ENCODE measurements at regions not wholly inside any gene's neighbourhood (a gene's known extent, or its start where the extent isn't known, plus 50 kb on each side); places are given as distances from the start of the nearest gene placed in this dataset.
"Not testable (repeated sequence)": the region's sequence is repeated elsewhere in the genome, so short reads cannot be mapped to it uniquely, and the experiment has no call there.

GRCh38 chr11:25790396-25790795 is 541.5 kb upstream of the ANO3 start:
- no peak for DNase-seq
- no peaks in the 10 kb centered on the region for H3K27me3 ChIP-seq (replicated peaks in 2 of 5; ENCODE audit: control insufficient read depth in 4 of 5, insufficient read depth in 5 of 5, low read length in 4 of 5)
- CTCF ChIA-PET, result no interaction called here

GRCh38 chr11:25793637-25794036 is 538.3 kb upstream of the ANO3 start:
- WGBS (ENCODE audit: insufficient coverage), result 88% methylated on average over 7 of the region's 7 CpGs
- no peaks in the 10 kb centered on the region for H3K9me3 ChIP-seq (ENCODE audit: control extremely low read depth in 1 of 5, control insufficient read depth in 4 of 5, insufficient read depth in 2 of 5, low read depth in 1 of 5, low read length in 4 of 5)
- no peaks in the 10 kb centered on the region for H3K27me3 ChIP-seq (replicated peaks in 2 of 5; ENCODE audit: control insufficient read depth in 4 of 5, insufficient read depth in 5 of 5, low read length in 4 of 5)
- no peaks in the 10 kb centered on the region for H3K4me1 ChIP-seq (ENCODE audit: control extremely low read depth in 1 of 4, control insufficient read depth in 4 of 4, insufficient read depth in 4 of 4, low read length in 3 of 4)
- ChIA-PET CTCF (no interaction called here), POLR2A (no interaction called here)
- no peak for DNase-seq
- no peak overlapping the region for H3K4me3 ChIP-seq (ENCODE audit: control insufficient read depth in 1 of 7, extremely low read depth in 1 of 7, insufficient read depth in 4 of 7, low read depth in 2 of 7, low read length in 6 of 7)
- H3K27ac ChIP-seq (ENCODE audit: insufficient read depth in 1 of 2, low read depth in 1 of 2, low read length in 2 of 2, poor library complexity in 1 of 2, severe bottlenecking in 2 of 2), result no peak overlapping the region
- H3K36me3 ChIP-seq (ENCODE audit: control insufficient read depth in 4 of 4, insufficient read depth in 4 of 4, low read length in 3 of 4), result no peaks in the 10 kb centered on the region

More at GRCh38 chr11:25790396-25790795, 541.5 kb upstream of the ANO3 start:
- Histone ChIP-seq H3K4me1 (ENCODE audit: control extremely low read depth in 1 of 4, control insufficient read depth in 4 of 4, insufficient read depth in 4 of 4, low read length in 3 of 4) (no peaks in the 10 kb centered on the region), H3K27ac (ENCODE audit: insufficient read depth in 1 of 2, low read depth in 1 of 2, low read length in 2 of 2, poor library complexity in 1 of 2, severe bottlenecking in 2 of 2) (no peak overlapping the region), H3K36me3 (ENCODE audit: control insufficient read depth in 4 of 4, insufficient read depth in 4 of 4, low read length in 3 of 4) (no peaks in the 10 kb centered on the region), H3K9me3 (ENCODE audit: control extremely low read depth in 1 of 5, control insufficient read depth in 4 of 5, insufficient read depth in 2 of 5, low read depth in 1 of 5, low read length in 4 of 5) (no peaks in the 10 kb centered on the region), H3K4me3 (ENCODE audit: control insufficient read depth in 1 of 7, extremely low read depth in 1 of 7, insufficient read depth in 4 of 7, low read depth in 2 of 7, low read length in 6 of 7) (no peak overlapping the region)
- POLR2A ChIA-PET, result no interaction called here
- WGBS (ENCODE audit: insufficient coverage), result 86% methylated on average over 1 of the region's 1 CpG

GRCh38 chr11:25794804-25795203 is 537.1 kb upstream of the ANO3 start:
- CTCF ChIA-PET, result no interaction called here
- WGBS (ENCODE audit: insufficient coverage), result no CpG with 5 or more reads among the region's 1 CpG

GRCh38 chr11:25816411-25816810 is 515.5 kb upstream of the ANO3 start:
- no peak for DNase-seq
- 100% methylated on average over 2 of the region's 3 CpGs for WGBS (ENCODE audit: insufficient coverage)
- H3K27ac ChIP-seq (ENCODE audit: insufficient read depth in 1 of 2, low read depth in 1 of 2, low read length in 2 of 2, poor library complexity in 1 of 2, severe bottlenecking in 2 of 2), result no peak overlapping the region
- ChIA-PET CTCF (no interaction called here), POLR2A (no interaction called here)
- no peaks in the 10 kb centered on the region for H3K9me3 ChIP-seq (ENCODE audit: control extremely low read depth in 1 of 5, control insufficient read depth in 4 of 5, insufficient read depth in 2 of 5, low read depth in 1 of 5, low read length in 4 of 5)
- H3K36me3 ChIP-seq (ENCODE audit: control insufficient read depth in 4 of 4, insufficient read depth in 4 of 4, low read length in 3 of 4), result no peaks in the 10 kb centered on the region
- no peaks in the 10 kb centered on the region for H3K27me3 ChIP-seq (replicated peaks in 2 of 5; ENCODE audit: control insufficient read depth in 4 of 5, insufficient read depth in 5 of 5, low read length in 4 of 5)
- H3K4me1 ChIP-seq (ENCODE audit: control extremely low read depth in 1 of 4, control insufficient read depth in 4 of 4, insufficient read depth in 4 of 4, low read length in 3 of 4), result no peaks in the 10 kb centered on the region
- H3K4me3 ChIP-seq (ENCODE audit: control insufficient read depth in 1 of 7, extremely low read depth in 1 of 7, insufficient read depth in 4 of 7, low read depth in 2 of 7, low read length in 6 of 7), result no peak overlapping the region

More at GRCh38 chr11:25794804-25795203, 537.1 kb upstream of the ANO3 start:
- Histone ChIP-seq H3K27me3 (replicated peaks in 2 of 5; ENCODE audit: control insufficient read depth in 4 of 5, insufficient read depth in 5 of 5, low read length in 4 of 5) (no peaks in the 10 kb centered on the region), H3K4me1 (ENCODE audit: control extremely low read depth in 1 of 4, control insufficient read depth in 4 of 4, insufficient read depth in 4 of 4, low read length in 3 of 4) (no peaks in the 10 kb centered on the region), H3K27ac (ENCODE audit: insufficient read depth in 1 of 2, low read depth in 1 of 2, low read length in 2 of 2, poor library complexity in 1 of 2, severe bottlenecking in 2 of 2) (no peak overlapping the region), H3K4me3 (ENCODE audit: control insufficient read depth in 1 of 7, extremely low read depth in 1 of 7, insufficient read depth in 4 of 7, low read depth in 2 of 7, low read length in 6 of 7) (no peak overlapping the region), H3K9me3 (ENCODE audit: control extremely low read depth in 1 of 5, control insufficient read depth in 4 of 5, insufficient read depth in 2 of 5, low read depth in 1 of 5, low read length in 4 of 5) (no peaks in the 10 kb centered on the region), H3K36me3 (ENCODE audit: control insufficient read depth in 4 of 4, insufficient read depth in 4 of 4, low read length in 3 of 4) (no peaks in the 10 kb centered on the region)
- DNase-seq, result no peak
- POLR2A ChIA-PET, result no interaction called here

DNA sequence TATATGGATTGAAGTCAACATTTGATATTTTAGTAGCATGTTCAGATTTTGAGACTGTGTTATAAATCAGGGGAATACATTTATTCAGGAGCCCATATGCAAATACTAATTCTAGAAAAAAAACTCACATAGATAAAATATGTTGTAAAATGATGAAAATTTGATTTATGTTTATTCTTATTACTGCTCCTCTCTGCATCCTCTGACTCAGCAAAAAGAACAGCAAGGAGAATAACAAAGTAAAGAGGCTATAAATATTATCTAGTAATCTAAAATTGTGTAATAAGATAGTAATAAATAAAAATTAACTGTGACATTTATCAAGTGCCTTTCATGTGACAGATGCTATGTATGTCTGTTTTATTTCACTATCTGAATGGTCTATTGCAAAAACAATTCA is 507.2 kb upstream of the ANO3 start:
- H3K9me3 ChIP-seq (ENCODE audit: control extremely low read depth in 1 of 5, control insufficient read depth in 4 of 5, insufficient read depth in 2 of 5, low read depth in 1 of 5, low read length in 4 of 5), result no peaks in the 10 kb centered on the region
- POLR2A ChIA-PET, result no interaction called here

DNA sequence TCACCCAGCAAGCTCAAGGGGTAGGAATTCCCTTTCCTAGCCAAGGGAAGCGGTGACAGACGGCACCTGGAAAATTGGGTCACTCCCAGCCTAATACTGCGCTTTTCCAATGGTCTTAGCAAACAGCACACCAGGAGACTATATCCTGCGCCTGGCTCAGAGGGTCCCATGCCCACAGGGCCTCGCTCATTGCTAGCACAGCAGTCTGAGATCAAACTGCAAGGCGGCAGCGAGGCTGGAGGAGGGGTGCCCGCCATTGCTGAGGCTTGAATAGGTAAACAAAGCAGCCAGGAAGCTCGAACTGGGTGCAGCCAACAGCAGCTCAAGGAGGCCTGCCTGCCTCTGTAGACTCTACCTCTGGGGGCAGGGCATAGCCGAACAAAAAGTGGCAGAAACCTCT is 500.4 kb upstream of the ANO3 start:
- POLR2A ChIA-PET; DNase-seq; H3K9me3 ChIP-seq (ENCODE audit: control extremely low read depth in 1 of 5, control insufficient read depth in 4 of 5, insufficient read depth in 2 of 5, low read depth in 1 of 5, low read length in 4 of 5); H3K4me3 ChIP-seq (ENCODE audit: control insufficient read depth in 1 of 7, extremely low read depth in 1 of 7, insufficient read depth in 4 of 7, low read depth in 2 of 7, low read length in 6 of 7); H3K27me3 ChIP-seq (replicated peaks in 2 of 5; ENCODE audit: control insufficient read depth in 4 of 5, insufficient read depth in 5 of 5, low read length in 4 of 5); H3K4me1 ChIP-seq (ENCODE audit: control extremely low read depth in 1 of 4, control insufficient read depth in 4 of 4, insufficient read depth in 4 of 4, low read length in 3 of 4); H3K27ac ChIP-seq (ENCODE audit: insufficient read depth in 1 of 2, low read depth in 1 of 2, low read length in 2 of 2, poor library complexity in 1 of 2, severe bottlenecking in 2 of 2); CTCF ChIA-PET; H3K36me3 ChIP-seq (ENCODE audit: control insufficient read depth in 4 of 4, insufficient read depth in 4 of 4, low read length in 3 of 4): not testable (repeated sequence)
- WGBS (ENCODE audit: insufficient coverage), result 98% methylated on average over 10 of the region's 10 CpGs

More for the DNA sequence above, 507.2 kb upstream of the ANO3 start:
- no peak overlapping the region for H3K4me3 ChIP-seq (ENCODE audit: control insufficient read depth in 1 of 7, extremely low read depth in 1 of 7, insufficient read depth in 4 of 7, low read depth in 2 of 7, low read length in 6 of 7)
- DNase-seq, result no peak
- CTCF ChIA-PET, result no interaction called here
- no peaks in the 10 kb centered on the region for H3K36me3 ChIP-seq (ENCODE audit: control insufficient read depth in 4 of 4, insufficient read depth in 4 of 4, low read length in 3 of 4)
- no peak overlapping the region for H3K27ac ChIP-seq (ENCODE audit: insufficient read depth in 1 of 2, low read depth in 1 of 2, low read length in 2 of 2, poor library complexity in 1 of 2, severe bottlenecking in 2 of 2)
- H3K4me1 ChIP-seq (ENCODE audit: control extremely low read depth in 1 of 4, control insufficient read depth in 4 of 4, insufficient read depth in 4 of 4, low read length in 3 of 4), result no peaks in the 10 kb centered on the region
- H3K27me3 ChIP-seq (replicated peaks in 2 of 5; ENCODE audit: control insufficient read depth in 4 of 5, insufficient read depth in 5 of 5, low read length in 4 of 5), result no peaks in the 10 kb centered on the region

DNA sequence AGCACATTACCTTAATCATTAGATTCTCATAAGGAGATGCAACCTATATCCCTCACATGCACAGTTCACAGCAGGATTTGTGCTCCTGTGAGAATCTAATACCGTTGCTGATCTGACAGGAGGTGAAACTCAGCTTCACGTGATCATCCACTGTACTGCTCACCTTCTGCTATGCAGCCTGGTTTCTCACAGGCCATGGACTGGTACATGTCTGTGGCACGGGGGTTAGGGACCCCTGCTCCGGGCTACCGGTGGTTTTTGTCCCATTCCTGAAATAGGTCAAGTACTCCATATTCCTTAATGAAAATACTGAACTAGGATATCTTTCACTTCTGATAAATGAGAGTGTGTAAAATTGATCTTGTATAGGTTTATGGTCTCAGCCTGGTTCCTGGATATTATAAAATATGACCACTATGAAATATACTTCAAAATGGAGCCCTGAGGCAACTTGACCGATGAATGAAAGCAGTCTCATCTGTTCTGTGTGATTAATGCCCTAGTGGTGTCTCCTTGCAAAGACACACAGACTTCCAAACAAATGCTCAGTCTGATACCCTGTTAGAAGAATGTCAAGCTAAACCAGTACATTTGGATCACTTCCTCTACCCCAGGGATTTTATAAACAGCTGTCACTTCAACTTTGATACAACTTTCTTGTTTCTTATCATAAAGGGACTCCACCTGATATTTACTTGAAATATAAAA is 492.9 kb upstream of the ANO3 start:
- CTCF ChIA-PET, result no interaction called here
- no peak overlapping the region for H3K4me3 ChIP-seq (ENCODE audit: control insufficient read depth in 1 of 7, extremely low read depth in 1 of 7, insufficient read depth in 4 of 7, low read depth in 2 of 7, low read length in 6 of 7)
- no peaks in the 10 kb centered on the region for H3K9me3 ChIP-seq (ENCODE audit: control extremely low read depth in 1 of 5, control insufficient read depth in 4 of 5, insufficient read depth in 2 of 5, low read depth in 1 of 5, low read length in 4 of 5)
- POLR2A ChIA-PET, result no interaction called here
- H3K27ac ChIP-seq (ENCODE audit: insufficient read depth in 1 of 2, low read depth in 1 of 2, low read length in 2 of 2, poor library complexity in 1 of 2, severe bottlenecking in 2 of 2), result no peak overlapping the region
- no peaks in the 10 kb centered on the region for H3K36me3 ChIP-seq (ENCODE audit: control insufficient read depth in 4 of 4, insufficient read depth in 4 of 4, low read length in 3 of 4)
- WGBS (ENCODE audit: insufficient coverage), result 98% methylated on average over 3 of the region's 6 CpGs
- no peak for DNase-seq
- no peaks in the 10 kb centered on the region for H3K4me1 ChIP-seq (ENCODE audit: control extremely low read depth in 1 of 4, control insufficient read depth in 4 of 4, insufficient read depth in 4 of 4, low read length in 3 of 4)
- H3K27me3 ChIP-seq (replicated peaks in 2 of 5; ENCODE audit: control insufficient read depth in 4 of 5, insufficient read depth in 5 of 5, low read length in 4 of 5), result no peaks in the 10 kb centered on the region
